AG04449 (cell line): ENCODE measurements at regions not wholly inside any gene's neighbourhood (a gene's known extent, or its start where the extent isn't known, plus 50 kb on each side); places are given as distances from the start of the nearest gene placed in this dataset.

Source experiments
- CTCF ChIA-PET: fragments of 350-600 bp; formaldehyde crosslinking; extraction: SDS; loops from one replicate; lab custom pipeline; 2021; ENCODE audit warnings: antibody characterized with exemption; lab: Yijun Ruan, JAX
- POLR2A ChIA-PET: fragments of 400-600, 350-600 bp; formaldehyde crosslinking; extraction: SDS; loops from one replicate; lab custom pipeline; 2020; ENCODE audit warnings: antibody characterized with exemption, inconsistent platforms; lab: Yijun Ruan, JAX
- DNase-seq: peaks from one replicate; pipeline ENCODE4 v3.0.0-alpha.2; 2010; ENCODE audit warnings: low read depth, low spot score
- H3K4me3 ChIP-seq: 2 replicates; pipeline ENCODE4 v1.5.1; 2011; ENCODE audit warnings: low read depth, mild to moderate bottlenecking, control low read depth, low read length
- TF ChIP-seq, protein P1 (sequence below): IDR thresholded peaks from one replicate; pipeline ENCODE4 v1.5.1; 2011; ENCODE audit warnings: mild to moderate bottlenecking, moderate library complexity, low read length, control low read depth, inconsistent platforms; ENCODE audit not compliant: insufficient read depth; ENCODE audit errors: missing control alignments

DNA sequence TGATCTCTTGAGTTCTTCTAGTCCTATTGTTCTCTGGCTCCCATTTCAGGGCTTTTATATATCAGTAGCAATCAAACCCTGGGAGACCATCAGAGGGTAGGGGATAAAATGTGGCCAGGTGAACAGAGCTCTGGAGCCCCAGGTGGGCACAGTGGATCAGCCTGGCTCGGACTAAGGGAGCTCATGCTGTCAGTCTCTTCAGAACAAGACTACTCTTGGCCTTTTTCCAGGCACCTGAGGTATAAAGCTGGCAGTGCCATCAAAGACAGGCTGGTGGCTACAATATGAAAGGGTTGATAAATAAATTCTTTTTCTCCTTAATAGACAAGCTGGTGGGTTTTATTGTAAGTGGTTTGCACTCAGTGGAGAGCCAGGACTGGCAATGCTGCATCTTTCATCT, 160.0 kb upstream of the CCL2 start:
- ChIA-PET CTCF (interaction anchor here (1.4 kb wide), 1 partner anchor 15 kb away, joined by 3 read pairs; no protein-coding TSS in a partner anchor), POLR2A (no interaction called here)
- DNase-seq: no peak
- no peak overlapping the region for H3K4me3 ChIP-seq
- TF ChIP-seq, protein P1, sequence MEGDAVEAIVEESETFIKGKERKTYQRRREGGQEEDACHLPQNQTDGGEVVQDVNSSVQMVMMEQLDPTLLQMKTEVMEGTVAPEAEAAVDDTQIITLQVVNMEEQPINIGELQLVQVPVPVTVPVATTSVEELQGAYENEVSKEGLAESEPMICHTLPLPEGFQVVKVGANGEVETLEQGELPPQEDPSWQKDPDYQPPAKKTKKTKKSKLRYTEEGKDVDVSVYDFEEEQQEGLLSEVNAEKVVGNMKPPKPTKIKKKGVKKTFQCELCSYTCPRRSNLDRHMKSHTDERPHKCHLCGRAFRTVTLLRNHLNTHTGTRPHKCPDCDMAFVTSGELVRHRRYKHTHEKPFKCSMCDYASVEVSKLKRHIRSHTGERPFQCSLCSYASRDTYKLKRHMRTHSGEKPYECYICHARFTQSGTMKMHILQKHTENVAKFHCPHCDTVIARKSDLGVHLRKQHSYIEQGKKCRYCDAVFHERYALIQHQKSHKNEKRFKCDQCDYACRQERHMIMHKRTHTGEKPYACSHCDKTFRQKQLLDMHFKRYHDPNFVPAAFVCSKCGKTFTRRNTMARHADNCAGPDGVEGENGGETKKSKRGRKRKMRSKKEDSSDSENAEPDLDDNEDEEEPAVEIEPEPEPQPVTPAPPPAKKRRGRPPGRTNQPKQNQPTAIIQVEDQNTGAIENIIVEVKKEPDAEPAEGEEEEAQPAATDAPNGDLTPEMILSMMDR: no peak

DNA sequence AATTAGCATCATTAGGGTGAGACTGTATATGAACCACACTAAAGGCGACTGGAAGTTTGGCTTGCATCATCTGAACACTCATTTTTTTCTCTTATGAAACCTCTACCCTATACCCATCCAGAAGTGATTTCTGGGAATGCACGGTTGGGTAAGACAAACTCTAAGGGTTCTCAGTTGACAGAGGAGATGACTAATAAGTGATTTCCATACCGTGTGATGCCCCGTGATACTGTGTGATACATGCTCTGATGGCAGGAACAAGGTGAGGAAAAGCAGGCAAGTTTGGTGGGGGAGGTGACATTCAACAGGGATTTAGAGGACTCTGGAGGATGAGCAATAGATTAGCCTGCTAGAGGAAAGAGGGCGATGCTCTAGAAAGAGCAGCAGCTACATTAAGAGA, 156.4 kb upstream of the CCL2 start:
- DNase-seq: no peak
- CTCF ChIA-PET: no interaction called here
- H3K4me3 ChIP-seq: no peak overlapping the region
- POLR2A ChIA-PET: no interaction called here
- TF ChIP-seq, protein P1: no peak

GRCh38 chr17:34099859-34100515, 155.1 kb upstream of the CCL2 start:
- POLR2A ChIA-PET: no interaction called here
- CTCF ChIA-PET: no interaction called here
- TF ChIP-seq, protein P1: no peak
- DNase-seq: no peak
- H3K4me3 ChIP-seq: no peak overlapping the region

DNA sequence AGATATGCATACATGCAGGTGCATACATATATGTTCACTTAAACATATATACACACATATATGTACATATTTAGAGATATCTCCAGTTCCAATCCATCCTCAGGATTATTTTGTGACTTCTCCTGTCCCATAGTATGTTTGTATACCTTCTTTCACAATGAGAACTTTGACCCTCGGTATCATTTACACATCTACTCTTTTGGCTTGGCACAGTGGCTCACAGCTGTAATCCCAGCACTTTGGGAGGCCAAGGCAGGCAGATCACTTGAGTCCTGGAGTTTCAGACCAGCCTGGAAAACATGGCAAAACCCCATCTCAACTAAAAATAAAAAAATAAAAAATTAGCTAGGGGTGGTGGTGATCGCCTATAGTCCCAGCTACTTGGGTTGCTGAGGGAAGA, 148.1 kb upstream of the CCL2 start:
- TF ChIP-seq, protein P1: no peak
- POLR2A ChIA-PET: no interaction called here
- DNase-seq: no peak
- H3K4me3 ChIP-seq: no peak overlapping the region
- CTCF ChIA-PET: no interaction called here

DNA sequence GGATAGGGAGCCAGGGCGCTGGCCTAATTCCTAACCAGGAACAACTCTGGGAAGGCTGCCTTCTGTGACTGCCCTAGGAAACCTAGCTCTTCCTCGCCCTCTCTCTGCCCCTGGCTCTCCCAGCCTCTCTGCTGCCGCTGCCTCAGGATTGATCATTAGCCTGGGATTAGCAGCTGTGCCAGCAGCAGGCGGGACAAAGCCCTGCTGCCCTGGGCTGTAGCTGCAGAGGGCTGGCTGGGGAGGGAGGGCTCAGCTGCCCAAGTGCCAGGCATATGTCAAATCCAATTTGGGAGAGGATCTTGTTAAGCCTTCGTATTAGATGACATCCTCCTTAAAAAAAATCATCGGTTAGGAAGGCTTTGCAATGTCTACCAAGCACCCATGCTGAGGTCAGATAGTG, 144.8 kb upstream of the CCL2 start:
- TF ChIP-seq, protein P1: no peak
- DNase-seq: no peak
- ChIA-PET CTCF (no interaction called here), POLR2A (no interaction called here)
- H3K4me3 ChIP-seq: no peak overlapping the region

- ChIA-PET POLR2A (no interaction called here), CTCF (no interaction called here)
- no peak for DNase-seq
- TF ChIP-seq, protein P1: no peak
- no peak overlapping the region for H3K4me3 ChIP-seq
These were observed 142.0 kb upstream of the CCL2 start for GRCh38 chr17:34113089-34113488.
